Nephron progenitor cell (in vitro differentiated cells): ENCODE measurements at regions not wholly inside any gene's neighbourhood (a gene's known extent, or its start where the extent isn't known, plus 50 kb on each side); places are given as distances from the start of the nearest gene placed in this dataset.
"Not testable (repeated sequence)": the region's sequence is repeated elsewhere in the genome, so short reads cannot be mapped to it uniquely, and the experiment has no call there.

Experiments
- DNase-seq: peaks from one replicate; pipeline ENCODE4 v3.0.0; 2021
- H3K27ac Mint-ChIP-seq: 2 replicates; pipeline ENCODE4 v1.8.0; 2021; ENCODE audit warnings: mild to moderate bottlenecking, moderate library complexity, mixed read lengths
- H3K27me3 Mint-ChIP-seq: 2 replicates; pipeline ENCODE4 v1.8.0; 2021; ENCODE audit warnings: mild to moderate bottlenecking, low read depth, mixed read lengths; ENCODE audit not compliant: poor library complexity
- H3K36me3 Mint-ChIP-seq: 2 replicates; pipeline ENCODE4 v1.8.0; 2021; ENCODE audit warnings: low read depth, mixed read lengths
- H3K4me1 Mint-ChIP-seq: 2 replicates; pipeline ENCODE4 v1.8.0; 2021; ENCODE audit warnings: mixed read lengths
- H3K4me3 Mint-ChIP-seq: 2 replicates; pipeline ENCODE4 v1.8.0; 2021; ENCODE audit warnings: mild to moderate bottlenecking, moderate library complexity, mixed read lengths
- H3K9me3 Mint-ChIP-seq: 2 replicates; pipeline ENCODE4 v1.8.0; 2021; ENCODE audit warnings: mild to moderate bottlenecking, moderate library complexity, mixed read lengths
- TF ChIP-seq, protein P1 (sequence below): fragments of 200-600 bp; sonication (generic); IDR thresholded peaks from 2 replicates; pipeline ENCODE4 v1.5.0; 2021; ENCODE audit warnings: antibody characterized with exemption

GRCh38 chr5:13595978-13596377 is 348.5 kb downstream of the DNAH5 start:
- no peak overlapping the region for H3K27ac Mint-ChIP-seq
- H3K27me3 Mint-ChIP-seq = peaks cover 3% of the 10 kb centered on the region
- no peaks in the 10 kb centered on the region for H3K36me3 Mint-ChIP-seq
- TF ChIP-seq, protein P1, sequence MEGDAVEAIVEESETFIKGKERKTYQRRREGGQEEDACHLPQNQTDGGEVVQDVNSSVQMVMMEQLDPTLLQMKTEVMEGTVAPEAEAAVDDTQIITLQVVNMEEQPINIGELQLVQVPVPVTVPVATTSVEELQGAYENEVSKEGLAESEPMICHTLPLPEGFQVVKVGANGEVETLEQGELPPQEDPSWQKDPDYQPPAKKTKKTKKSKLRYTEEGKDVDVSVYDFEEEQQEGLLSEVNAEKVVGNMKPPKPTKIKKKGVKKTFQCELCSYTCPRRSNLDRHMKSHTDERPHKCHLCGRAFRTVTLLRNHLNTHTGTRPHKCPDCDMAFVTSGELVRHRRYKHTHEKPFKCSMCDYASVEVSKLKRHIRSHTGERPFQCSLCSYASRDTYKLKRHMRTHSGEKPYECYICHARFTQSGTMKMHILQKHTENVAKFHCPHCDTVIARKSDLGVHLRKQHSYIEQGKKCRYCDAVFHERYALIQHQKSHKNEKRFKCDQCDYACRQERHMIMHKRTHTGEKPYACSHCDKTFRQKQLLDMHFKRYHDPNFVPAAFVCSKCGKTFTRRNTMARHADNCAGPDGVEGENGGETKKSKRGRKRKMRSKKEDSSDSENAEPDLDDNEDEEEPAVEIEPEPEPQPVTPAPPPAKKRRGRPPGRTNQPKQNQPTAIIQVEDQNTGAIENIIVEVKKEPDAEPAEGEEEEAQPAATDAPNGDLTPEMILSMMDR = no peak
- DNase-seq = no peak
- H3K4me3 Mint-ChIP-seq = no peak overlapping the region
- no peaks in the 10 kb centered on the region for H3K4me1 Mint-ChIP-seq
- no peaks in the 10 kb centered on the region for H3K9me3 Mint-ChIP-seq

DNA sequence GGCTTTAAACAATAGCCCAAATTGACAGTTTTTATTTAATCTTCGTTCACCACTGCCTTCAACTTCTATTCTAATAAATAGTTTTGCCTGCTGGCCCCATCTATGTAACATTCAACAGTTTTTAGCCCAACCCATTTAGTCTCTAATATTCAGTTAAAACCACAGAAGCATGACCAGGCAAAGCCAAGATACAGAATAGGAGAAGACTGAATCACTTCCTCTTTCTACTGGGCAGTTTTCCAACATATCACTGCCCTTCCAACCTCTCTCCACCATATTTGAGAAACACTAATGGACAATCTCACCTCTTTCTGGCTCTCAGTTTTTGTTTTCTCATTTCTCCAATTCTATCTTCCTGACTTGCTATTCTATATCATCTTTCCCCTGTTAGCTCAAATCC is 352.9 kb downstream of the DNAH5 start:
- Mint-ChIP-seq H3K9me3 (no peaks in the 10 kb centered on the region), H3K27me3 (peaks cover 3% of the 10 kb centered on the region), H3K36me3 (no peaks in the 10 kb centered on the region), H3K27ac (no peak overlapping the region), H3K4me3 (no peak overlapping the region), H3K4me1 (no peaks in the 10 kb centered on the region)
- no peak for DNase-seq
- TF ChIP-seq, protein P1 = no peak

GRCh38 chr5:13585324-13585723 is 359.2 kb downstream of the DNAH5 start:
- Mint-ChIP-seq H3K36me3 (no peaks in the 10 kb centered on the region), H3K27me3 (no peaks in the 10 kb centered on the region), H3K4me1 (no peaks in the 10 kb centered on the region), H3K27ac (no peak overlapping the region), H3K9me3 (no peaks in the 10 kb centered on the region), H3K4me3 (no peak overlapping the region)
- TF ChIP-seq, protein P1 = no peak
- no peak for DNase-seq

DNA sequence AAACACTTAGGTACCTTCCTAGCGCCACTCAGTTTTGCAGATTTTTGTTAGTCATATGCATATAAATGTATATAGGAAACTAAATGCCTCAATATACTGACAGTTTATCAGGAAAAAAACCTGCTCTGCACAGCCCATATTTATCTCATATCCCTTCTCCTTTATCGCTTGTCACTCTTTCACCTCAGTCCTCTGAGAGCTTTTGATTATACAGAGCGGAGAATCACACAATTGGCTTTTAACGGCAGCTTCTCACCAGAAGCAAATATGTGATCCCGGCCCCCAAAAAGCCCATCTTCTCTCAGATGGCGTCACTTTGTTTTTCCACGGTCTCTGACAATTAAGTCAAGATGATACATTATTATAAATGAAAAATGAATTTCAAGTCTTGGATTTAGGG is 362.6 kb downstream of the DNAH5 start:
- TF ChIP-seq, protein P1 = no peak
- Mint-ChIP-seq H3K4me3 (no peak overlapping the region), H3K4me1 (no peaks in the 10 kb centered on the region), H3K27me3 (peaks cover 3% of the 10 kb centered on the region), H3K9me3 (peaks cover 9% of the 10 kb centered on the region), H3K36me3 (no peaks in the 10 kb centered on the region), H3K27ac (no peak overlapping the region)
- DNase-seq = no peak

DNA sequence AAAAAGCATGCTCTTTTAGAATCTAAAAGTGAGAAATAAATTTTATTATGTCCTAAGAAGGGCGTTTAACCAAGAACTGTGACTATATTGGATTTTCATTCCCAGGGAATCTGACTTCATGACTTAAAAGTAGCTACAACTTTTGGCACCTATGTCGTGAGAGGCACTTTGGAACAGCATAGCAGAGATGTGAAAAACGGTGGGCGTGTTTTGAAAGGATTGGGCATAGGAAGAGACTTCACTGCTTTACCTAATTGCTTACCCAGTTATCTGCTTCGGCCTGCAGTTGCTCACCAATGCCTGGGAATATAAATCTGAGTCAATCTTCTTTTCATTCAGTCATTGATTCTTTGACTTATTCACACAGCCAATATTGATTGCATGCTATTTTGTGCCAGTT is 363.4 kb downstream of the DNAH5 start:
- Mint-ChIP-seq H3K9me3 (peaks cover 9% of the 10 kb centered on the region), H3K27me3 (peaks cover 3% of the 10 kb centered on the region), H3K36me3 (no peaks in the 10 kb centered on the region), H3K27ac (no peak overlapping the region), H3K4me3 (no peak overlapping the region), H3K4me1 (no peaks in the 10 kb centered on the region)
- no peak for DNase-seq
- TF ChIP-seq, protein P1 = no peak

GRCh38 chr5:13580058-13580457 is 364.4 kb downstream of the DNAH5 start:
- Mint-ChIP-seq H3K27ac (no peak overlapping the region), H3K4me3 (no peak overlapping the region), H3K27me3 (peaks cover 3% of the 10 kb centered on the region), H3K9me3 (peaks cover 9% of the 10 kb centered on the region), H3K4me1 (no peaks in the 10 kb centered on the region), H3K36me3 (no peaks in the 10 kb centered on the region)
- DNase-seq = no peak
- TF ChIP-seq, protein P1 = no peak

GRCh38 chr5:13579091-13579490 is 365.4 kb downstream of the DNAH5 start:
- not testable (repeated sequence) for H3K4me3 Mint-ChIP-seq, H3K4me1 Mint-ChIP-seq, DNase-seq, H3K27ac Mint-ChIP-seq, H3K9me3 Mint-ChIP-seq, H3K36me3 Mint-ChIP-seq, H3K27me3 Mint-ChIP-seq

GRCh38 chr5:13578311-13579039 is 366.0 kb downstream of the DNAH5 start:
- not testable (repeated sequence) for DNase-seq, H3K4me3 Mint-ChIP-seq, H3K27me3 Mint-ChIP-seq, H3K36me3 Mint-ChIP-seq, H3K4me1 Mint-ChIP-seq, H3K9me3 Mint-ChIP-seq, H3K27ac Mint-ChIP-seq
